HEK293 (cell line): ENCODE measurements at regions not wholly inside any gene's neighbourhood (a gene's known extent, or its start where the extent isn't known, plus 50 kb on each side); places are given as distances from the start of the nearest gene placed in this dataset.

Source experiments
- CTCF ChIA-PET: fragments of 350-600 bp; formaldehyde crosslinking; extraction: SDS; loops from one replicate; lab custom pipeline; 2021; ENCODE audit warnings: antibody characterized with exemption; lab: Yijun Ruan, JAX
- POLR2A ChIA-PET: fragments of 300-600 bp; formaldehyde crosslinking; extraction: SDS; loops from one replicate; lab custom pipeline; 2020; ENCODE audit warnings: antibody characterized with exemption, inconsistent platforms; lab: Yijun Ruan, JAX
- H3K27ac ChIP-seq: fragments of 200-500 bp; sonication (Bioruptor generic); 2 replicates; pipeline ENCODE4 v1.5.1; 2014; ENCODE audit warnings: low read depth, low read length, control low read depth, inconsistent platforms; ENCODE audit errors: extremely low read depth
- H3K36me3 ChIP-seq, 2 experiments: fragments of 200-500 bp in 1 of 2; sonication (Bioruptor generic) in 1 of 2; 1 replicate in 1 of 2; 2 replicates in 1 of 2; pipeline ENCODE4 v1.5.1; 2014 to 2017; ENCODE audit warnings: inconsistent platforms in 2 of 2, low read length in 2 of 2; ENCODE audit not compliant: control insufficient read depth in 2 of 2, insufficient read depth in 1 of 2
- H3K4me1 ChIP-seq: fragments of 200-500 bp; sonication (Bioruptor generic); 2 replicates; pipeline ENCODE4 v1.5.1; 2014; ENCODE audit warnings: mild to moderate bottlenecking, low read length, inconsistent platforms; ENCODE audit not compliant: control insufficient read depth, insufficient read depth
- H3K4me3 ChIP-seq: 2 replicates; pipeline ENCODE4 v1.5.1; 2011; ENCODE audit warnings: low read depth, mild to moderate bottlenecking, control low read depth, low read length, moderate library complexity
- H3K9me3 ChIP-seq: fragments of 200-500 bp; sonication (Bioruptor generic); 2 replicates; pipeline ENCODE4 v1.5.1; 2014; ENCODE audit warnings: low read depth, low read length, inconsistent platforms; ENCODE audit not compliant: control insufficient read depth, insufficient read depth
- EGR2 ChIP-seq: fragments of 450-650 bp; formaldehyde crosslinking; IDR thresholded peaks from 2 replicates; pipeline ENCODE4 v1.5.1; 2016; ENCODE audit warnings: low read depth, missing biosample characterization, missing genetic modification characterization
- HOXD13 ChIP-seq: sonication (generic); formaldehyde crosslinking; IDR thresholded peaks from 2 replicates; pipeline ENCODE4 v1.8.0; 2022; ENCODE audit warnings: missing genetic modification reagents, borderline replicate concordance
- KLF16 ChIP-seq: fragments of 450-650 bp; formaldehyde crosslinking; IDR thresholded peaks from 2 replicates; pipeline ENCODE4 v1.5.1; 2017; ENCODE audit warnings: missing biosample characterization, missing genetic modification characterization
- MYNN ChIP-seq: fragments of 450-650 bp; formaldehyde crosslinking; IDR thresholded peaks from 2 replicates; pipeline ENCODE4 v1.5.1; 2016; ENCODE audit warnings: missing biosample characterization, missing genetic modification characterization, borderline replicate concordance
- MZF1 ChIP-seq: fragments of 450-650 bp; formaldehyde crosslinking; IDR thresholded peaks from 2 replicates; pipeline ENCODE4 v1.5.1; 2017; ENCODE audit warnings: missing biosample characterization, missing genetic modification characterization, borderline replicate concordance
- OVOL3 ChIP-seq: fragments of 450-650 bp; formaldehyde crosslinking; IDR thresholded peaks from 2 replicates; pipeline ENCODE4 v1.5.1; 2016; ENCODE audit warnings: missing biosample characterization, missing genetic modification characterization
- REPIN1 ChIP-seq: fragments of 450-650 bp; formaldehyde crosslinking; IDR thresholded peaks from 2 replicates; pipeline ENCODE4 v1.5.1; 2017; ENCODE audit warnings: missing biosample characterization, missing genetic modification characterization, low read depth
- REST ChIP-seq: fragments of 450-650 bp; formaldehyde crosslinking; IDR thresholded peaks from 2 replicates; pipeline ENCODE4 v1.5.1; 2016; ENCODE audit warnings: missing biosample characterization, missing genetic modification characterization
- SCRT1 ChIP-seq: fragments of 450-650 bp; formaldehyde crosslinking; IDR thresholded peaks from 2 replicates; pipeline ENCODE4 v1.5.1; 2016; ENCODE audit warnings: missing biosample characterization, missing genetic modification characterization, borderline replicate concordance
- SP2 ChIP-seq: fragments of 450-650 bp; formaldehyde crosslinking; IDR thresholded peaks from 2 replicates; pipeline ENCODE4 v1.5.1; 2016; ENCODE audit warnings: missing biosample characterization, missing genetic modification characterization
- SP3 ChIP-seq: fragments of 450-650 bp; formaldehyde crosslinking; IDR thresholded peaks from 2 replicates; pipeline ENCODE4 v1.5.1; 2016; ENCODE audit warnings: missing biosample characterization, missing genetic modification characterization
- TCF7L2 ChIP-seq: IDR thresholded peaks from 2 replicates; pipeline ENCODE4 v1.6.1; 2011; ENCODE audit warnings: low read depth, mild to moderate bottlenecking, inconsistent platforms, low read length, moderate library complexity, borderline replicate concordance
- WT1 ChIP-seq: fragments of 450-650 bp; formaldehyde crosslinking; IDR thresholded peaks from 2 replicates; pipeline ENCODE4 v1.5.1; 2016; ENCODE audit warnings: missing biosample characterization, missing genetic modification characterization
- ZBTB48 ChIP-seq: fragments of 450-650 bp; formaldehyde crosslinking; IDR thresholded peaks from 2 replicates; pipeline ENCODE4 v1.5.1; 2016; ENCODE audit warnings: missing biosample characterization, missing genetic modification characterization
- ZIC2 ChIP-seq: fragments of 450-650 bp; formaldehyde crosslinking; IDR thresholded peaks from 2 replicates; pipeline ENCODE4 v1.5.1; 2016; ENCODE audit warnings: missing biosample characterization, missing genetic modification characterization
- ZNF133 ChIP-seq: fragments of 450-650 bp; formaldehyde crosslinking; IDR thresholded peaks from 2 replicates; pipeline ENCODE4 v1.5.1; 2016; ENCODE audit warnings: missing biosample characterization, missing genetic modification characterization
- ZNF140 ChIP-seq: fragments of 450-650 bp; formaldehyde crosslinking; IDR thresholded peaks from 2 replicates; pipeline ENCODE4 v1.5.1; 2016; ENCODE audit warnings: missing biosample characterization, missing genetic modification characterization
- ZNF335 ChIP-seq: fragments of 450-650 bp; formaldehyde crosslinking; conservative IDR thresholded peaks from 2 replicates; pipeline ENCODE4 v1.5.1; 2016; ENCODE audit warnings: missing biosample characterization, missing genetic modification characterization
- ZNF350 ChIP-seq: fragments of 450-650 bp; formaldehyde crosslinking; IDR thresholded peaks from 2 replicates; pipeline ENCODE4 v1.5.0; 2017; ENCODE audit warnings: missing biosample characterization, mild to moderate bottlenecking, missing genetic modification characterization
- ZNF555 ChIP-seq: fragments of 450-650 bp; formaldehyde crosslinking; conservative IDR thresholded peaks from 2 replicates; pipeline ENCODE4 v1.5.1; 2017; ENCODE audit warnings: missing biosample characterization, mild to moderate bottlenecking, missing genetic modification characterization, inconsistent platforms
- ZNF596 ChIP-seq: fragments of 450-650 bp; IDR thresholded peaks from 2 replicates; pipeline ENCODE4 v1.5.0; 2018; ENCODE audit warnings: missing biosample characterization, mild to moderate bottlenecking, missing genetic modification characterization, moderate library complexity
- ZNF623 ChIP-seq: fragments of 450-650 bp; formaldehyde crosslinking; IDR thresholded peaks from 2 replicates; pipeline ENCODE4 v1.5.1; 2016; ENCODE audit warnings: missing biosample characterization, missing genetic modification characterization
- ZNF624 ChIP-seq: fragments of 450-650 bp; formaldehyde crosslinking; IDR thresholded peaks from 2 replicates; pipeline ENCODE4 v1.5.1; 2017; ENCODE audit warnings: missing biosample characterization, missing genetic modification characterization
- ZNF777 ChIP-seq: fragments of 450-650 bp; formaldehyde crosslinking; IDR thresholded peaks from 2 replicates; pipeline ENCODE4 v1.5.1; 2017; ENCODE audit warnings: missing biosample characterization, missing genetic modification characterization, borderline replicate concordance
- ZNF830 ChIP-seq: fragments of 450-650 bp; IDR thresholded peaks from 2 replicates; pipeline ENCODE4 v1.5.0; 2018; ENCODE audit warnings: missing biosample characterization, missing genetic modification characterization, low read depth, mild to moderate bottlenecking, moderate library complexity
- ZSCAN4 ChIP-seq: fragments of 450-650 bp; formaldehyde crosslinking; IDR thresholded peaks from 2 replicates; pipeline ENCODE4 v1.5.1; 2017; ENCODE audit warnings: missing biosample characterization, missing genetic modification characterization
- TF ChIP-seq, protein P1 (sequence below): fragments of 450-650 bp; formaldehyde crosslinking; IDR thresholded peaks from 2 replicates; pipeline ENCODE4 v1.5.1; 2016; ENCODE audit warnings: missing biosample characterization, missing genetic modification characterization, low read depth

GRCh38 chr4:26048950-26049349 lies 134.9 kb downstream of the SMIM20 start:
- ChIA-PET POLR2A (no interaction called here), CTCF (no interaction called here)
- H3K27ac ChIP-seq, result no peak overlapping the region
- H3K4me1 ChIP-seq, result no peaks in the 10 kb centered on the region
- no peak overlapping the region for H3K4me3 ChIP-seq
- no peaks in the 10 kb centered on the region for H3K9me3 ChIP-seq
- TF ChIP-seq ZSCAN4, result no peak
- TF ChIP-seq OVOL3 (tag by site-specific recombination), result no peak
- no peak for TF ChIP-seq TCF7L2
- no peak for TF ChIP-seq EGR2 (tag by site-specific recombination)
- TF ChIP-seq ZNF555 (tag by site-specific recombination), result no peak
- TF ChIP-seq SP2 (tag by site-specific recombination), result no peak
- no peak for TF ChIP-seq ZNF624 (tag by site-specific recombination)
- TF ChIP-seq ZBTB48 (tag by site-specific recombination), result no peak
- TF ChIP-seq REPIN1 (tag by site-specific recombination), result no peak
- TF ChIP-seq SP3 (tag by site-specific recombination), result no peak
- no peaks in the 10 kb centered on the region for H3K36me3 ChIP-seq

DNA sequence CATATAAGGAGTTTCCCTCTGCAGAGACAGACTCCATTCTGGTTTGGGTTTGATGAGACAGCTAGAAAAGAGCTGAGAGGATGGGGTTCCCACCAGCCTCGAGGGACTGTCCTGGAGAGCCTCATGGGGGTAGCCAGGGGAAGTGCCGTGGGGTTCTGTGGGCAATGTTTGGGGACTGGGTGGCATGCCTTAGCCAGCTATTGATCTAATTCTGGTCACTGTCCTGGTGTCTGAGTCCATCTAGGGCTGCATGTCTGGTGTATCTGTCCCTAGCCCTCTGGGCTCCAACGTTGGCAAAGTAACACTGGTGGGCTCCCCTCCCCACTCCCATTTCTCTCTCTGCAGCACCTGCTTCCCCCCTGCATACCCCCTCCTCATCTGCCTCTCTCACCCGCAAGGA lies 135.4 kb downstream of the SMIM20 start:
- Histone ChIP-seq H3K9me3 (no peaks in the 10 kb centered on the region), H3K4me1 (no peaks in the 10 kb centered on the region), H3K4me3 (no peak overlapping the region), H3K27ac (no peak overlapping the region), H3K36me3 (no peaks in the 10 kb centered on the region)
- ChIA-PET POLR2A (no interaction called here), CTCF (no interaction called here)
- TF ChIP-seq ZNF830 (tag by site-specific recombination) (no peak), HOXD13 (no peak), KLF16 (tag by site-specific recombination) (no peak), MZF1 (tag by site-specific recombination) (no peak), SCRT1 (tag by site-specific recombination) (no peak), ZNF335 (tag by site-specific recombination) (no peak), ZNF133 (tag by site-specific recombination) (no peak), ZNF777 (tag by site-specific recombination) (no peak), ZNF623 (no peak), ZNF140 (tag by site-specific recombination) (no peak), ZNF350 (tag by site-specific recombination) (no peak), ZNF596 (tag by site-specific recombination) (no peak)

GRCh38 chr4:26050212-26050643 lies 136.2 kb downstream of the SMIM20 start:
- no peak overlapping the region for H3K4me3 ChIP-seq
- POLR2A ChIA-PET, result no interaction called here
- H3K4me1 ChIP-seq, result no peaks in the 10 kb centered on the region
- H3K36me3 ChIP-seq, result no peaks in the 10 kb centered on the region
- CTCF ChIA-PET, result no interaction called here
- no peaks in the 10 kb centered on the region for H3K9me3 ChIP-seq
- H3K27ac ChIP-seq, result no peak overlapping the region
- no peak for TF ChIP-seq WT1 (tag by site-specific recombination)
- TF ChIP-seq ZIC2 (tag by site-specific recombination), result no peak
- no peak for TF ChIP-seq REST (tag by site-specific recombination)
- TF ChIP-seq, protein P1, sequence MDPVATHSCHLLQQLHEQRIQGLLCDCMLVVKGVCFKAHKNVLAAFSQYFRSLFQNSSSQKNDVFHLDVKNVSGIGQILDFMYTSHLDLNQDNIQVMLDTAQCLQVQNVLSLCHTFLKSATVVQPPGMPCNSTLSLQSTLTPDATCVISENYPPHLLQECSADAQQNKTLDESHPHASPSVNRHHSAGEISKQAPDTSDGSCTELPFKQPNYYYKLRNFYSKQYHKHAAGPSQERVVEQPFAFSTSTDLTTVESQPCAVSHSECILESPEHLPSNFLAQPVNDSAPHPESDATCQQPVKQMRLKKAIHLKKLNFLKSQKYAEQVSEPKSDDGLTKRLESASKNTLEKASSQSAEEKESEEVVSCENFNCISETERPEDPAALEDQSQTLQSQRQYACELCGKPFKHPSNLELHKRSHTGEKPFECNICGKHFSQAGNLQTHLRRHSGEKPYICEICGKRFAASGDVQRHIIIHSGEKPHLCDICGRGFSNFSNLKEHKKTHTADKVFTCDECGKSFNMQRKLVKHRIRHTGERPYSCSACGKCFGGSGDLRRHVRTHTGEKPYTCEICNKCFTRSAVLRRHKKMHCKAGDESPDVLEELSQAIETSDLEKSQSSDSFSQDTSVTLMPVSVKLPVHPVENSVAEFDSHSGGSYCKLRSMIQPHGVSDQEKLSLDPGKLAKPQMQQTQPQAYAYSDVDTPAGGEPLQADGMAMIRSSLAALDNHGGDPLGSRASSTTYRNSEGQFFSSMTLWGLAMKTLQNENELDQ (tag by site-specific recombination), result no peak
- TF ChIP-seq MYNN (tag by site-specific recombination), result no peak
